HEK293T (cell line): ENCODE measurements at regions not wholly inside any gene's neighbourhood (a gene's known extent, or its start where the extent isn't known, plus 50 kb on each side); places are given as distances from the start of the nearest gene placed in this dataset.

Experiments used
- CTCF ChIA-PET: fragments of 350-600 bp; formaldehyde crosslinking; extraction: SDS; loops from one replicate; lab custom pipeline; 2021; ENCODE audit warnings: antibody characterized with exemption, inconsistent platforms; lab: Yijun Ruan, JAX
- POLR2A ChIA-PET: fragments of 350-600 bp; formaldehyde crosslinking; extraction: SDS; loops from one replicate; lab custom pipeline; 2020; ENCODE audit warnings: antibody characterized with exemption, inconsistent platforms; lab: Yijun Ruan, JAX
- DNase-seq: peaks from one replicate; pipeline ENCODE4 v3.0.0; 2012; ENCODE audit warnings: mixed read lengths; ENCODE audit errors: extremely low spot score
- ARNT ChIP-seq: fragments of 450-650 bp; IDR thresholded peaks from 2 replicates; pipeline ENCODE4 v1.6.1; 2017; ENCODE audit warnings: mild to moderate bottlenecking
- BHLHE40 ChIP-seq: fragments of 450-650 bp; IDR thresholded peaks from 2 replicates; pipeline ENCODE4 v1.6.1; 2016; ENCODE audit warnings: mild to moderate bottlenecking, moderate library complexity, borderline replicate concordance
- CTBP1 ChIP-seq: fragments of 450-650 bp; IDR thresholded peaks from 2 replicates; pipeline ENCODE4 v1.6.1; 2016; ENCODE audit warnings: borderline replicate concordance
- ELF4 ChIP-seq: fragments of 450-650 bp; IDR thresholded peaks from 2 replicates; pipeline ENCODE4 v1.6.1; 2017; ENCODE audit warnings: antibody characterized with exemption
- FOXA1 ChIP-seq: fragments of 450-650 bp; IDR thresholded peaks from 2 replicates; pipeline ENCODE4 v1.6.1; 2016; ENCODE audit warnings: mild to moderate bottlenecking
- FOXK2 ChIP-seq: fragments of 450-650 bp; IDR thresholded peaks from 2 replicates; pipeline ENCODE4 v1.6.1; 2016; ENCODE audit warnings: mild to moderate bottlenecking
- FOXM1 ChIP-seq: fragments of 450-650 bp; IDR thresholded peaks from 2 replicates; pipeline ENCODE4 v1.6.1; 2017; ENCODE audit warnings: mild to moderate bottlenecking, borderline replicate concordance
- HDGF ChIP-seq: fragments of 450-650 bp; IDR thresholded peaks from 2 replicates; pipeline ENCODE4 v1.6.1; 2017; ENCODE audit warnings: antibody characterized with exemption, borderline replicate concordance
- L3MBTL2 ChIP-seq: fragments of 450-650 bp; conservative IDR thresholded peaks from 2 replicates; pipeline ENCODE4 v1.6.1; 2016; ENCODE audit warnings: mild to moderate bottlenecking
- LEF1 ChIP-seq: fragments of 450-650 bp; IDR thresholded peaks from 2 replicates; pipeline ENCODE4 v1.6.1; 2017; ENCODE audit warnings: mild to moderate bottlenecking, borderline replicate concordance
- NFRKB ChIP-seq: fragments of 450-650 bp; IDR thresholded peaks from 2 replicates; pipeline ENCODE4 v1.6.1; 2016; ENCODE audit warnings: mild to moderate bottlenecking, moderate library complexity
- PKNOX1 ChIP-seq: fragments of 450-650 bp; IDR thresholded peaks from 2 replicates; pipeline ENCODE4 v1.6.1; 2016
- SP1 ChIP-seq: fragments of 450-650 bp; IDR thresholded peaks from 2 replicates; pipeline ENCODE4 v1.6.1; 2017
- SUZ12 ChIP-seq: fragments of 450-650 bp; IDR thresholded peaks from 2 replicates; pipeline ENCODE4 v1.6.1; 2016; ENCODE audit warnings: mild to moderate bottlenecking
- TARDBP ChIP-seq: fragments of 450-650 bp; IDR thresholded peaks from 2 replicates; pipeline ENCODE4 v1.6.1; 2016
- ZNF384 ChIP-seq: fragments of 450-650 bp; IDR thresholded peaks from 2 replicates; pipeline ENCODE4 v1.6.1; 2016

GRCh38 chr18:67250776-67251424 lies 265.6 kb downstream of the DSEL start:
- CTCF ChIA-PET = no interaction called here
- POLR2A ChIA-PET = no interaction called here
- no peak for DNase-seq
- TF ChIP-seq LEF1 (no peak), ARNT (no peak), PKNOX1 (no peak), SUZ12 (no peak), ZNF384 (no peak), FOXM1 (no peak), ELF4 (no peak)

- no peak for DNase-seq
- TF ChIP-seq SP1 (no peak), ZNF384 (no peak), HDGF (no peak), PKNOX1 (no peak), NFRKB (no peak), CTBP1 (no peak), SUZ12 (no peak), ELF4 (no peak), L3MBTL2 (no peak), ARNT (no peak)
- ChIA-PET CTCF (no interaction called here), POLR2A (no interaction called here)
These were observed 272.5 kb downstream of the DSEL start for GRCh38 chr18:67243799-67244587.

GRCh38 chr18:67242001-67242400 lies 274.5 kb downstream of the DSEL start:
- CTCF ChIA-PET = no interaction called here

GRCh38 chr18:67241299-67241698 lies 275.2 kb downstream of the DSEL start:
- ChIA-PET POLR2A (no interaction called here), CTCF (no interaction called here)
- no peak for DNase-seq
- TF ChIP-seq NFRKB = no peak
- TF ChIP-seq CTBP1 = no peak
- no peak for TF ChIP-seq SP1
- no peak for TF ChIP-seq FOXA1
- TF ChIP-seq ZNF384 = no peak
- no peak for TF ChIP-seq ELF4
- TF ChIP-seq PKNOX1 = no peak
- no peak for TF ChIP-seq FOXM1
- TF ChIP-seq L3MBTL2 = no peak
- no peak for TF ChIP-seq SUZ12

More at GRCh38 chr18:67242001-67242400, 274.5 kb downstream of the DSEL start:
- TF ChIP-seq HDGF (no peak), TARDBP (no peak), FOXK2 (no peak), ZNF384 (no peak), NFRKB (no peak), FOXA1 (no peak), ELF4 (no peak), ARNT (no peak), LEF1 (no peak), BHLHE40 (no peak), CTBP1 (no peak), FOXM1 (no peak)
- POLR2A ChIA-PET = no interaction called here
- DNase-seq = no peak

GRCh38 chr18:67239826-67240225 lies 276.7 kb downstream of the DSEL start:
- TF ChIP-seq FOXM1 (no peak), ARNT (no peak), PKNOX1 (no peak), SUZ12 (no peak), FOXK2 (no peak), TARDBP (no peak), HDGF (no peak), FOXA1 (no peak), ZNF384 (no peak), L3MBTL2 (no peak), BHLHE40 (no peak), ELF4 (no peak), SP1 (no peak), NFRKB (no peak), CTBP1 (no peak), LEF1 (no peak)
- no peak for DNase-seq
- POLR2A ChIA-PET = no interaction called here
- CTCF ChIA-PET = interaction anchor here (0.7 kb wide), 1 partner anchor 1421 kb away, joined by 3 read pairs; no protein-coding TSS in a partner anchor

GRCh38 chr18:67232991-67233390 lies 283.5 kb downstream of the DSEL start:
- no peak for TF ChIP-seq SUZ12
- TF ChIP-seq HDGF = no peak
- POLR2A ChIA-PET = no interaction called here
- CTCF ChIA-PET = no interaction called here
- DNase-seq = no peak
